PC-3 (cell line): ENCODE measurements at regions not wholly inside any gene's neighbourhood (a gene's known extent, or its start where the extent isn't known, plus 50 kb on each side); places are given as distances from the start of the nearest gene placed in this dataset.

Experiments
- ATAC-seq: fragments of 200-7000 bp; cut with Tn5 transposase; 2 replicates; pipeline ENCODE4 v1.9.1; 2020; ENCODE audit warnings: mild to moderate bottlenecking, moderate library complexity
- BruUV-seq: library from RNA; stranded (reverse); fragments of 400-500 nt; replicated peaks from 2 replicates; lab custom pipeline; 2021; lab: Mats Ljungman, UMichigan
- CTCF ChIA-PET: fragments of 300-600 bp; sonication (Branson Sonifier 250); formaldehyde crosslinking; loops from one replicate; lab custom pipeline; 2022; ENCODE audit warnings: antibody characterized with exemption; lab: Charles Lee
- POLR2A ChIA-PET: fragments of 300-600 bp; sonication (Branson Sonifier 250); formaldehyde crosslinking; loops from one replicate; lab custom pipeline; 2022; ENCODE audit warnings: antibody characterized with exemption; ENCODE audit not compliant: unreplicated experiment; lab: Charles Lee
- DNase-seq: peaks from one replicate; pipeline ENCODE4 v3.0.0-alpha.2; 2015
- H2AFZ ChIP-seq: fragments of 300-600 bp; sonication (generic); 2 replicates; pipeline ENCODE4 v1.6.0; 2016; ENCODE audit warnings: antibody characterized with exemption, low read length
- H3F3A ChIP-seq: fragments of 300-600 bp; sonication (generic); one replicate; pipeline ENCODE4 v1.6.0; 2017; ENCODE audit warnings: antibody characterized with exemption, low read length, control low read depth, mild to moderate bottlenecking; ENCODE audit not compliant: unreplicated experiment
- H3K27ac ChIP-seq: fragments of 300-600 bp; sonication (generic); 2 replicates; pipeline ENCODE4 v1.5.1; 2016; ENCODE audit warnings: mild to moderate bottlenecking, low read length
- H3K27me3 ChIP-seq: fragments of 300-600 bp; sonication (generic); 2 replicates; pipeline ENCODE4 v1.6.1; 2016; ENCODE audit warnings: low read length, mixed read lengths
- H3K36me3 ChIP-seq: fragments of 300-600 bp; sonication (generic); 2 replicates; pipeline ENCODE4 v1.6.1; 2016; ENCODE audit warnings: low read depth, mixed run types, low read length, mixed read lengths
- H3K4me1 ChIP-seq: fragments of 300-600 bp; sonication (generic); 2 replicates; pipeline ENCODE4 v1.5.1; 2016; ENCODE audit warnings: low read length; ENCODE audit not compliant: insufficient read depth
- H3K4me2 ChIP-seq: fragments of 300-600 bp; sonication (generic); 2 replicates; pipeline ENCODE4 v1.6.0; 2016; ENCODE audit warnings: low read length
- H3K4me3 ChIP-seq: fragments of 300-600 bp; sonication (generic); 2 replicates; pipeline ENCODE4 v1.5.1; 2016; ENCODE audit warnings: mild to moderate bottlenecking, low read length, mixed read lengths
- H3K79me2 ChIP-seq: fragments of 300-600 bp; sonication (generic); 2 replicates; pipeline ENCODE4 v1.6.1; 2017; ENCODE audit warnings: low read length, mixed read lengths
- H3K9ac ChIP-seq: fragments of 300-600 bp; sonication (generic); 2 replicates; pipeline ENCODE4 v1.6.0; 2016; ENCODE audit warnings: mild to moderate bottlenecking, low read length
- H3K9me2 ChIP-seq: fragments of 300-600 bp; sonication (generic); replicated peaks from 2 replicates; pipeline ENCODE4 v1.6.1; 2016; ENCODE audit warnings: mixed run types, low read length, mixed read lengths
- H3K9me3 ChIP-seq: fragments of 300-600 bp; sonication (generic); 2 replicates; pipeline ENCODE4 v1.6.1; 2016; ENCODE audit warnings: low read length, mixed read lengths
- H4K20me1 ChIP-seq: fragments of 300-600 bp; sonication (generic); 2 replicates; pipeline ENCODE4 v1.6.1; 2016; ENCODE audit warnings: low read length, mixed read lengths
- EZH2 ChIP-seq: fragments of 300-600 bp; sonication (generic); IDR thresholded peaks from one replicate; pipeline ENCODE4 v1.6.1; 2017; ENCODE audit warnings: antibody characterized with exemption, mild to moderate bottlenecking, low read length; ENCODE audit not compliant: unreplicated experiment
- EZH2phosphoT487 ChIP-seq: fragments of 300-600 bp; sonication (generic); IDR thresholded peaks from 2 replicates; pipeline ENCODE4 v1.6.1; 2018; ENCODE audit warnings: mild to moderate bottlenecking, antibody characterized with exemption, low read length, borderline replicate concordance
- intact Hi-C: fragments of 100-400 bp; cut with micrococcal nuclease; formaldehyde crosslinking; loops from 2 replicates; pipeline ENCODE4 v1.9.0; 2023
- TF ChIP-seq, protein P1 (sequence below): fragments of 300-600 bp; sonication (generic); conservative IDR thresholded peaks from 2 replicates; pipeline ENCODE4 v1.5.1; 2017; ENCODE audit warnings: antibody characterized with exemption, low read depth, mild to moderate bottlenecking, low read length

DNA sequence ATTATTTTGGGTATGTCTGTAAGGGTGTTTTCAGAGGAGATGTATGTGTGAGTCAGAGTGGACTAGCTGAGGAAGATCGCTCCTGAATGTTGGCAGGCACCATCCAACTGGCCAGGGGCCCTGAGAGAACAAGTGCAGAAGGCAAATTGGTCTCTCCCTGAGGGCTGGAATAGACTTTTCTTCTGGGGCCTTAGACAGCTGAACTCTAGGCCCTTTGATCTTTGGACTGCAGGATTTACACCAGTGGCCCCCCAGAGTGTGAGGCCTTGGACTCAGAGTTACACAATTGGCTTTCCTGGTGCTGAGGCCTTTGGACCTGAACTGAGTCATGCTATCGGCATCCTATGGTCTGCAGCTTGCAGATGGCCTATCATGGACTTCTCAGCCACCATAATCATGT is 217.2 kb downstream of the REEP3 start:
- Histone ChIP-seq H3K27me3 (no peaks in the 10 kb centered on the region), H3F3A (no peaks in the 10 kb centered on the region), H3K9me3 (no peaks in the 10 kb centered on the region), H3K79me2 (no peaks in the 10 kb centered on the region), H3K36me3 (no peaks in the 10 kb centered on the region), H3K9ac (no peak overlapping the region), H3K4me1 (peaks cover 6% of the 10 kb centered on the region; the same call in 1 of the 2 replicates), H4K20me1 (no peaks in the 10 kb centered on the region), H3K9me2 (no peaks in the 10 kb centered on the region), H2AFZ (no peak overlapping the region), H3K4me2 (no peak overlapping the region), H3K4me3 (no peak overlapping the region), H3K27ac (no peak overlapping the region)
- no TSS peak for BruUV-seq
- ChIA-PET CTCF (no interaction called here), POLR2A (no interaction called here)
- ATAC-seq (peak; percentile 58), DNase-seq (peak; percentile 42)
- TF ChIP-seq EZH2 (no peak), EZH2phosphoT487 (no peak)
- TF ChIP-seq, protein P1, sequence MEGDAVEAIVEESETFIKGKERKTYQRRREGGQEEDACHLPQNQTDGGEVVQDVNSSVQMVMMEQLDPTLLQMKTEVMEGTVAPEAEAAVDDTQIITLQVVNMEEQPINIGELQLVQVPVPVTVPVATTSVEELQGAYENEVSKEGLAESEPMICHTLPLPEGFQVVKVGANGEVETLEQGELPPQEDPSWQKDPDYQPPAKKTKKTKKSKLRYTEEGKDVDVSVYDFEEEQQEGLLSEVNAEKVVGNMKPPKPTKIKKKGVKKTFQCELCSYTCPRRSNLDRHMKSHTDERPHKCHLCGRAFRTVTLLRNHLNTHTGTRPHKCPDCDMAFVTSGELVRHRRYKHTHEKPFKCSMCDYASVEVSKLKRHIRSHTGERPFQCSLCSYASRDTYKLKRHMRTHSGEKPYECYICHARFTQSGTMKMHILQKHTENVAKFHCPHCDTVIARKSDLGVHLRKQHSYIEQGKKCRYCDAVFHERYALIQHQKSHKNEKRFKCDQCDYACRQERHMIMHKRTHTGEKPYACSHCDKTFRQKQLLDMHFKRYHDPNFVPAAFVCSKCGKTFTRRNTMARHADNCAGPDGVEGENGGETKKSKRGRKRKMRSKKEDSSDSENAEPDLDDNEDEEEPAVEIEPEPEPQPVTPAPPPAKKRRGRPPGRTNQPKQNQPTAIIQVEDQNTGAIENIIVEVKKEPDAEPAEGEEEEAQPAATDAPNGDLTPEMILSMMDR, result no peak
- intact Hi-C loops, result no loop called here

DNA sequence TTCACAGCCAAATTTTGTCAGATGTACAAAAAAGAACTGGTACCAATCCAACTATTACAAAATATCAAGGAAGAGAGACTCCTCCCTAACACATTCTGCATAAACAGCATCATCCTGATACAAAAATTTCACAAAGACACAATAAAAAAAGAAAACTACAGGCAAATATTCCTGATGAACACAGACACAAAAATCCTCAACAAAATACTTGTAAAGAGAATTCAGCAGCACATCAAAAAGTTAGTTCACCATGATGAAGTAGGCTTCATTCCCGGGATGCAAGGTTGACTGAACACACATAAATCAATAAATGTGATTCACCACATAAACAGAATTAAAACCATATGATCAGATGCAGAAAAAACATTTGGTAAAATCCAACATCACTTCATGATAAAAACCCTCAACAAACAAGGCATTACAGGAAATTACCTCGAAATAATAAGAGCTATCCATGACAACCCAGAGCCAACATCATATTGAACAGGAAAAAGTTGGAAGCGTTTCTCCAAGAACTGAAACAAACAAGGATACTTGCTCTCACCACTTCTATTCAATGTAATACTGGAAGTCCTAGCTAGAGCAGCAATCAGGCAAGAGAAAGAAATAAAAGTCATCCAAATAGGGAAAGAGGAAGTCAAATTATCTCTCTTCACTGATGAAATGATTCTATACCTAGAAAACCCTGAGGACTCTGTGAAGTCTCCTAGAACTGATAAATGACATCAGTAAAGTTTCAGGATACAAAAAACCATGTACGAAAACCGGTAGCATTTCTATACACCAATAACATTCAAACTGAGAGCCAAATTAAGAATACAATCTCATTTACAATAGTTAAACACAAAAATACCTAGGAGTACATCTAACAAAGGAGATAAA is 223.1 kb downstream of the REEP3 start:
- Histone ChIP-seq H3K4me3 (no peak overlapping the region), H3K9me3 (no peaks in the 10 kb centered on the region), H3K9me2 (no peaks in the 10 kb centered on the region), H3K4me1 (no peaks in the 10 kb centered on the region), H3F3A (no peaks in the 10 kb centered on the region), H2AFZ (no peak overlapping the region), H3K36me3 (no peaks in the 10 kb centered on the region), H3K27me3 (no peaks in the 10 kb centered on the region), H3K4me2 (no peak overlapping the region), H3K79me2 (no peaks in the 10 kb centered on the region), H3K27ac (no peak overlapping the region), H4K20me1 (no peaks in the 10 kb centered on the region), H3K9ac (no peak overlapping the region)
- no peak; the same call in 1 of the 2 replicates for ATAC-seq
- intact Hi-C loops, result no loop called here
- no peak for DNase-seq
- ChIA-PET POLR2A (no interaction called here), CTCF (interaction anchor here (1.2 kb wide), 1 partner anchor 23 kb away, joined by 5 read pairs; no protein-coding TSS in a partner anchor)
- no peak for TF ChIP-seq EZH2phosphoT487
- no peak for TF ChIP-seq EZH2
- TF ChIP-seq, protein P1, result no peak
- BruUV-seq, result no TSS peak

DNA sequence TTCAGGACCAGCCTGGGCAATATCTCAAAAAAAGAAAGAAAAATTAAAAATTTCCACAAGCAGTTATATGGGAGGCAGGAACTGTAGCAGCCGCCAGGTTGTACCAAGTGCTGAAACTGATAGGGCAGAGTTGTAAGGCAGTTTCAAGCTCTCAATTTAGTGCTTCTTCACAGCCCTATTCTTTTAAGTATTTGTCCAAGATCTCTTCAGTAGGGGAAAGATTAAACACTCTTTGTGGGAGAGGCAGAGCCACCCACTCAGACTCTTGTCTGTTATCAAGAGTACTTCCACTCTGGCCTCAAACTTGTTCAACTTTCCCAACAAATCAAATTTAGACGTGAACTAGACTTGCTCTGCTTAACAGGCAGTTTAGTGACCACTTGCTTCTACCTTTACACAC is 228.7 kb downstream of the REEP3 start:
- TF ChIP-seq EZH2phosphoT487, result no peak
- ChIA-PET CTCF (no interaction called here), POLR2A (no interaction called here)
- Histone ChIP-seq H3K9me3 (no peaks in the 10 kb centered on the region), H3K9ac (no peak overlapping the region), H3K4me1 (no peaks in the 10 kb centered on the region), H4K20me1 (no peaks in the 10 kb centered on the region), H3K27me3 (no peaks in the 10 kb centered on the region), H3F3A (no peaks in the 10 kb centered on the region), H3K4me2 (no peak overlapping the region), H3K36me3 (no peaks in the 10 kb centered on the region), H3K27ac (no peak overlapping the region), H3K9me2 (no peaks in the 10 kb centered on the region), H3K4me3 (no peak overlapping the region), H3K79me2 (no peaks in the 10 kb centered on the region), H2AFZ (no peak overlapping the region)
- intact Hi-C loops, result no loop called here
- BruUV-seq, result no TSS peak
- ATAC-seq (no peak), DNase-seq (no peak)
